Endothelial cell (in vitro differentiated cells): ENCODE measurements at regions not wholly inside any gene's neighbourhood (a gene's known extent, or its start where the extent isn't known, plus 50 kb on each side); places are given as distances from the start of the nearest gene placed in this dataset.

ENCODE experiments used
- DNase-seq: peaks from one replicate; pipeline ENCODE4 v3.0.0; 2021; ENCODE audit warnings: low spot score
- H3K27ac Mint-ChIP-seq: one replicate; pipeline ENCODE4 v1.8.0; 2021; ENCODE audit warnings: mixed read lengths, inconsistent platforms; ENCODE audit not compliant: unreplicated experiment
- H3K27me3 Mint-ChIP-seq: one replicate; pipeline ENCODE4 v1.8.0; 2021; ENCODE audit warnings: mild to moderate bottlenecking, moderate library complexity, mixed read lengths, inconsistent platforms; ENCODE audit not compliant: unreplicated experiment
- H3K36me3 Mint-ChIP-seq: one replicate; pipeline ENCODE4 v1.8.0; 2021; ENCODE audit warnings: mild to moderate bottlenecking, low read depth, mixed read lengths, inconsistent platforms; ENCODE audit not compliant: unreplicated experiment
- H3K4me1 Mint-ChIP-seq: one replicate; pipeline ENCODE4 v1.8.0; 2021; ENCODE audit warnings: mild to moderate bottlenecking, mixed read lengths, inconsistent platforms; ENCODE audit not compliant: unreplicated experiment
- H3K4me3 Mint-ChIP-seq: one replicate; pipeline ENCODE4 v1.8.0; 2021; ENCODE audit warnings: mild to moderate bottlenecking, mixed read lengths, inconsistent platforms; ENCODE audit not compliant: unreplicated experiment
- H3K9me3 Mint-ChIP-seq: one replicate; pipeline ENCODE4 v1.8.0; 2021; ENCODE audit warnings: mixed read lengths, inconsistent platforms; ENCODE audit not compliant: unreplicated experiment
- TF ChIP-seq, protein P1 (sequence below): fragments of 200-600 bp; sonication (generic); IDR thresholded peaks from one replicate; pipeline ENCODE4 v1.5.0; 2021; ENCODE audit warnings: antibody characterized with exemption; ENCODE audit not compliant: unreplicated experiment

DNA sequence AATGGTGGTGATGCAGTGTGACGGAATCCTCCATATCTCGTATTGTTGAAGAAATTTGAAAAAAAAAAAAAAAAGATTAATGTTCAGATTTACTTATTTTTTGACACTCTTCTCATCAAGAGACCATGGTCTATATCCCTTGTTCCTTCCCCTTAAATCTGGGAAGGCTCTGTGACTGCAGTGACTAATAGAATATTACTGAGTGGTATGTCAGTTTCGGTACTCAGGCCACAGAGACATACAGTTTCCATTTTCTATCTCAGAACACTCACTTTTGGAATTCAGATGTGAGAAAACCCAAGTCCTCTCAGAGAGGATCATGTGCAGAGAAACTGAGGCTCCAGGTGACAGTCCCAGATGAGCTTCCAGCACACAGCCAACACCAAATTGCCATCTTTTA lies 1193.5 kb downstream of the DTWD2 start:
- H3K9me3 Mint-ChIP-seq, result no peaks in the 10 kb centered on the region
- no peak overlapping the region for H3K4me3 Mint-ChIP-seq
- TF ChIP-seq, protein P1, sequence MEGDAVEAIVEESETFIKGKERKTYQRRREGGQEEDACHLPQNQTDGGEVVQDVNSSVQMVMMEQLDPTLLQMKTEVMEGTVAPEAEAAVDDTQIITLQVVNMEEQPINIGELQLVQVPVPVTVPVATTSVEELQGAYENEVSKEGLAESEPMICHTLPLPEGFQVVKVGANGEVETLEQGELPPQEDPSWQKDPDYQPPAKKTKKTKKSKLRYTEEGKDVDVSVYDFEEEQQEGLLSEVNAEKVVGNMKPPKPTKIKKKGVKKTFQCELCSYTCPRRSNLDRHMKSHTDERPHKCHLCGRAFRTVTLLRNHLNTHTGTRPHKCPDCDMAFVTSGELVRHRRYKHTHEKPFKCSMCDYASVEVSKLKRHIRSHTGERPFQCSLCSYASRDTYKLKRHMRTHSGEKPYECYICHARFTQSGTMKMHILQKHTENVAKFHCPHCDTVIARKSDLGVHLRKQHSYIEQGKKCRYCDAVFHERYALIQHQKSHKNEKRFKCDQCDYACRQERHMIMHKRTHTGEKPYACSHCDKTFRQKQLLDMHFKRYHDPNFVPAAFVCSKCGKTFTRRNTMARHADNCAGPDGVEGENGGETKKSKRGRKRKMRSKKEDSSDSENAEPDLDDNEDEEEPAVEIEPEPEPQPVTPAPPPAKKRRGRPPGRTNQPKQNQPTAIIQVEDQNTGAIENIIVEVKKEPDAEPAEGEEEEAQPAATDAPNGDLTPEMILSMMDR, result no peak
- no peaks in the 10 kb centered on the region for H3K4me1 Mint-ChIP-seq
- no peak for DNase-seq
- H3K36me3 Mint-ChIP-seq, result no peaks in the 10 kb centered on the region
- H3K27ac Mint-ChIP-seq, result no peak overlapping the region
- no peaks in the 10 kb centered on the region for H3K27me3 Mint-ChIP-seq

DNA sequence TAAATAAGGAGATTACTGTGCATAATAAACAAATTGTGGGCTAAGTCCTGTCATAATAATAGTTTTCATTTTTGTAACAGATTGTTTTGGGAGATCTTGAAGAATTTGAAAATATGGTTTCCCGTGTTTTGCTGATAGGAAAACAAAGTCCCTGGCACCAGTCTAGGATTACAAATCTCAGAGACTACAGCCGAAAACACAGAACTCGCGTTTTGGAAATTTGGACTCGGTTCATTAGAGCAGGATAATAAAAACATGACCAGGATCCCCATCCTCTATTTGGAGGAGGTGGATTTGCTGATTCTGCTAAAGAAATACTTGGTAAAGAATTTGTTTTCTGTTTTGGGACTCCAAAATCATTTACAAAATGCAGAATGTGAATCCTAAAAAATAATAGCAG lies 1194.4 kb downstream of the DTWD2 start:
- TF ChIP-seq, protein P1, result no peak
- no peak for DNase-seq
- Mint-ChIP-seq H3K27me3 (no peaks in the 10 kb centered on the region), H3K27ac (no peak overlapping the region), H3K4me3 (no peak overlapping the region), H3K4me1 (no peaks in the 10 kb centered on the region), H3K36me3 (no peaks in the 10 kb centered on the region), H3K9me3 (no peaks in the 10 kb centered on the region)

DNA sequence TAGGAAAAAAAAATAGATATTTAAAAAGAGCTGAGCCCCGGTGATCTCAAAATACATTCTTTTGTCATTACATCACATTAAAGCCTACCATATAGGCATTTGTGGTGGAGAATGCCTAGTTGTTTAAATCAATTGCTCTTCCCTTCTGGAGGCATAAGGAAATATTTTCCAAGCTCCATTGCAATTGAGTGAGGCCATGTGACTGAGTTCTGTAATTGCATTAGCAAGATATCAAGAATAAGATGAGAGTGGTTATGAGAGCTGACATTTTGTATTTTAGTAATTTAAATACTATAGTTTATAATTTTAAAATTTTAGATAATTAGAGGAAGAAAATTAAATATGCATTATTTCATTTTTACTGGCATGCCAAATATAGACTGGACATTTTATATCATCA lies 1195.9 kb downstream of the DTWD2 start:
- TF ChIP-seq, protein P1, result no peak
- Mint-ChIP-seq H3K9me3 (no peaks in the 10 kb centered on the region), H3K4me1 (no peaks in the 10 kb centered on the region), H3K36me3 (no peaks in the 10 kb centered on the region), H3K27ac (no peak overlapping the region), H3K27me3 (no peaks in the 10 kb centered on the region), H3K4me3 (no peak overlapping the region)
- DNase-seq, result no peak

DNA sequence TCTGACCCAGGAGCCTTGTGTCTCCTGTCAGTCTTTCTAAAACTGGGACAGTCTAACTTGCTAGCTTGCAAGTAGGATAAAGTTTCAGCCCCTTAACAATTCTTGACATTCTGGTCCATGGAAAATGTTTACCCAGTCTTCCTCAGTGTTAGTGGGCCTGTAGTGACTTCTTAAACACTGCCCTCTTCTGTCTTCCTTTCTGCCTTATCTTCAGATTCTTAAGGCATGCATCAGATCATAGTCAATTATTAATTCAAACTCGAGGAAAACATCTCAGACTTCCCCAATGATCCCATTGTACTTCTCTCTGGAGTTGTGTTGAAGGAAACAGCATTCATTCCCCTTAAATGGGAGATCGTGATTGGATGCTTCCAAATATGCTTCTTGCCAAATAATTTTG lies 1199.8 kb downstream of the DTWD2 start:
- H3K4me1 Mint-ChIP-seq, result no peaks in the 10 kb centered on the region
- H3K36me3 Mint-ChIP-seq, result no peaks in the 10 kb centered on the region
- no peaks in the 10 kb centered on the region for H3K9me3 Mint-ChIP-seq
- H3K27me3 Mint-ChIP-seq, result no peaks in the 10 kb centered on the region
- DNase-seq, result no peak
- TF ChIP-seq, protein P1, result no peak
- no peak overlapping the region for H3K27ac Mint-ChIP-seq
- no peak overlapping the region for H3K4me3 Mint-ChIP-seq

DNA sequence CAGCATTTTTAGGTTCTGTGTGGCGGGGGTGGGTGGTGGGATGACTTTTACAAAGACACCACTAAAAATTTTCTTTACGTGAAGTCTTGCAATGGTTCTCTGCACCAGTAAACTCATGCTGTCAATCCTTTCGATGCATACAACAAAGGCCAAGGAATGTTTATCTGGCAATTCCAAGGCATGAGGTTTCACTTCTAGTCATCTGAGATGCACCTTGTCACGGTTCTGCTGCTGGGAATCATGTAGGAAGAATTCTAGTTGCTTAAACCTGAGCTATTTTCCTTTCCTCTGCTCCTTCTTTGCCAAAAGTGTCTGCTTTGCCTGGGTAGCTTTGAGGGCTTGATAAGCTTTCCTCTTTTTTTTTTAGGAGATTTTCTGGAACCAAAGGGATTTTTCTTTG lies 1204.5 kb upstream of the SEMA6A start:
- peaks cover 6% of the 10 kb centered on the region for H3K4me1 Mint-ChIP-seq
- no peaks in the 10 kb centered on the region for H3K9me3 Mint-ChIP-seq
- TF ChIP-seq, protein P1, result no peak
- no peaks in the 10 kb centered on the region for H3K36me3 Mint-ChIP-seq
- no peak for DNase-seq
- H3K27me3 Mint-ChIP-seq, result no peaks in the 10 kb centered on the region
- H3K4me3 Mint-ChIP-seq, result no peak overlapping the region
- H3K27ac Mint-ChIP-seq, result no peak overlapping the region
